ENCODE measurements at regions not wholly inside any gene's neighbourhood (a gene's known extent, or its start where the extent isn't known, plus 50 kb on each side); places are given as distances from the start of the nearest gene placed in this dataset.

DNA sequence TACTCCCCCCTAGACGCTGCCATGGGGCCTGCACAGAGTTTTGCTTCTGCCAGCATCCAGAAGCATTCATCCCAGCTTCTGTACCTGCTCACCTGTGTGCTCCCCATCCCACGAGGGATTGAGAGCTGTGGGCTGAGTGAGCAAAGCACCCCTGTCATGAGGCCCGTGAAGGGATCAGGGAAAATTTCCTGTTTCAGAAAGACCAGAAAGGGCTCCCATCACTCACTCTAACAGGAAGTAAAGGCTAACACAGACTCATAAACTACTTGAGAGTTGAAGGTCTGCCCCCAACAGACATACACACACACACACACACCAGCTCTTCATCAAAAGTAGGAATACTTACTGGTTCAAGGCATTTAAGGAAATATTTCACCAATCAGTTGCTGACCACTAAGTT lies 256.5 kb upstream of the NT5E start:
- Histone ChIP-seq H3K27me3 (ENCODE audit: insufficient read depth, insufficient read length) (no peaks in the 10 kb centered on the region), H3K4me3 (ENCODE audit: insufficient read length, low read depth) (no peak overlapping the region), H3K4me1 (ENCODE audit: insufficient read depth, insufficient read length) (no peaks in the 10 kb centered on the region), H3K36me3 (ENCODE audit: insufficient read depth, insufficient read length, low read length) (no peaks in the 10 kb centered on the region), H3K9me3 (ENCODE audit: insufficient read depth, low read length) (no peaks in the 10 kb centered on the region), H3K9ac (ENCODE audit: insufficient read length, low read depth) (no peak overlapping the region)
- no peak for DNase-seq (ENCODE audit: low read depth, low spot score)
- TF ChIP-seq YY1 (IDR thresholded peaks at IDR 0.05; ENCODE audit: insufficient read depth, insufficient read length): no peak
- no peak for TF ChIP-seq SUZ12 (IDR thresholded peaks at IDR 0.05; ENCODE audit: extremely low read depth, insufficient read depth, insufficient read length)
- no peak for TF ChIP-seq ZNF274 (IDR thresholded peaks at IDR 0.05; ENCODE audit: low read depth, low read length)

DNA sequence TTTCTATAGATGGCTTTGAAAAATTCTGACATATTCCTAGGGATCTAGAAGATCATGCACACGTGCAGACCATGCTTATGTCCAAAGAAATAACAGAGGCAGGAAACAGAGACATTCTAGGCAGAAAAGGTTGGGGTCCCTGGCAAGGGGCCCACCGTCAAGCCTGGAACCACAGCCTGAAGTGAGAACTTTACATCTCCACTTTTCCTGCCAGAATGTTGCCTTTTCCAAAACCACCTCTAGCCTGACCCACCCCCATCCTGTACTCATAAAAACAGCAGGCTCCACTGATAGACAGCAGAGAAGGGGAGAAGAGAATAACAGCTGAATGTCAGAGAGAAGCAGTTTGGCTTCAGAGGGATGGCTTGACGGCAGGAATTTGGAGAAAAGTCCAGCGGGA lies 257.3 kb upstream of the NT5E start:
- no peaks in the 10 kb centered on the region for H3K9me3 ChIP-seq (ENCODE audit: insufficient read depth, low read length)
- no peak for TF ChIP-seq YY1 (IDR thresholded peaks at IDR 0.05; ENCODE audit: insufficient read depth, insufficient read length)
- no peak for TF ChIP-seq ZNF274 (IDR thresholded peaks at IDR 0.05; ENCODE audit: low read depth, low read length)
- no peak for TF ChIP-seq SUZ12 (IDR thresholded peaks at IDR 0.05; ENCODE audit: extremely low read depth, insufficient read depth, insufficient read length)
- H3K27me3 ChIP-seq (ENCODE audit: insufficient read depth, insufficient read length): no peaks in the 10 kb centered on the region
- H3K4me3 ChIP-seq (ENCODE audit: insufficient read length, low read depth): no peak overlapping the region
- H3K9ac ChIP-seq (ENCODE audit: insufficient read length, low read depth): no peak overlapping the region
- no peak for DNase-seq (ENCODE audit: low read depth, low spot score)
- H3K4me1 ChIP-seq (ENCODE audit: insufficient read depth, insufficient read length): no peaks in the 10 kb centered on the region
- no peaks in the 10 kb centered on the region for H3K36me3 ChIP-seq (ENCODE audit: insufficient read depth, insufficient read length, low read length)

DNA sequence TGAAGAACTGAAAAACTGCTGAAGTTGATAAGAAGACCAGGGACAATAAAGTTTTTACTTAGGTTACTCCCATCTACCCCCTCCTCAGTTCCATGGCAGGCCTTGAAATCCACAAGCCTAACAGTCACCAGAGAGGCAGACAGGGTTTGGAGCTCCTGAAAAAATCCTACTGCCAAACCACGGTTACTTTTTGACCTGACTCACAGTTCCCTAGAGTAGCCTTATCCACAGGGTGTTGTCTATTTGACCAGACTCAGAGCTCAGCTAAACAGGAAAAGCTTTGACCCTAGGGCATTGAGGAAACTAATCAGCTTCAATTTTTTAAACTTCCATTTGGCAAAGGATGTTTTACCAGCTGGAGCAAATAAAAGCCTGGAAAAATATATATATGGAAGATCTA lies 257.7 kb upstream of the NT5E start:
- no peaks in the 10 kb centered on the region for H3K27me3 ChIP-seq (ENCODE audit: insufficient read depth, insufficient read length)
- no peak for TF ChIP-seq YY1 (IDR thresholded peaks at IDR 0.05; ENCODE audit: insufficient read depth, insufficient read length)
- no peak for TF ChIP-seq SUZ12 (IDR thresholded peaks at IDR 0.05; ENCODE audit: extremely low read depth, insufficient read depth, insufficient read length)
- TF ChIP-seq ZNF274 (IDR thresholded peaks at IDR 0.05; ENCODE audit: low read depth, low read length): no peak
- no peaks in the 10 kb centered on the region for H3K4me1 ChIP-seq (ENCODE audit: insufficient read depth, insufficient read length)
- no peak overlapping the region for H3K9ac ChIP-seq (ENCODE audit: insufficient read length, low read depth)
- no peaks in the 10 kb centered on the region for H3K36me3 ChIP-seq (ENCODE audit: insufficient read depth, insufficient read length, low read length)
- no peak for DNase-seq (ENCODE audit: low read depth, low spot score)
- H3K4me3 ChIP-seq (ENCODE audit: insufficient read length, low read depth): no peak overlapping the region
- H3K9me3 ChIP-seq (ENCODE audit: insufficient read depth, low read length): no peaks in the 10 kb centered on the region

DNA sequence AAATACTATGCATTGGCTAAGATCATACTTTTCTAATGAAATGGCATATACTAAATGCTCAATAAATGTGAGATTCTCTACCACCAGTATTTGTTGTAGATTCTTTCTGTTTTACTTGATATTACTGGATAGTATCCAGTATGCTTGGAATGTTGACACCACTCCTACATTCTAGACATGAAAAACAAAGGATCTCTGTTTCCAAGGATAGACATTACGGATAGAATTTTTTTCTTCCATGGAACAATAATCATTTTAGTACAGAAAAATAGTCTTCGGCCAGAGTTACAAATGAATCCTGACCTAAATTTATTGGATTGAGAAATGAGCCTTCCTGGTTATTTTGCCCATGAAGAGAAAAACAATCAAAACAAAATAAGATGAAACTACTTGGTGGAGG lies 258.2 kb upstream of the NT5E start:
- Histone ChIP-seq H3K4me3 (ENCODE audit: insufficient read length, low read depth) (no peak overlapping the region), H3K36me3 (ENCODE audit: insufficient read depth, insufficient read length, low read length) (no peaks in the 10 kb centered on the region), H3K27me3 (ENCODE audit: insufficient read depth, insufficient read length) (no peaks in the 10 kb centered on the region), H3K9me3 (ENCODE audit: insufficient read depth, low read length) (no peaks in the 10 kb centered on the region), H3K4me1 (ENCODE audit: insufficient read depth, insufficient read length) (no peaks in the 10 kb centered on the region), H3K9ac (ENCODE audit: insufficient read length, low read depth) (no peak overlapping the region)
- no peak for TF ChIP-seq YY1 (IDR thresholded peaks at IDR 0.05; ENCODE audit: insufficient read depth, insufficient read length)
- no peak for TF ChIP-seq ZNF274 (IDR thresholded peaks at IDR 0.05; ENCODE audit: low read depth, low read length)
- no peak for TF ChIP-seq SUZ12 (IDR thresholded peaks at IDR 0.05; ENCODE audit: extremely low read depth, insufficient read depth, insufficient read length)
- DNase-seq (ENCODE audit: low read depth, low spot score): no peak

DNA sequence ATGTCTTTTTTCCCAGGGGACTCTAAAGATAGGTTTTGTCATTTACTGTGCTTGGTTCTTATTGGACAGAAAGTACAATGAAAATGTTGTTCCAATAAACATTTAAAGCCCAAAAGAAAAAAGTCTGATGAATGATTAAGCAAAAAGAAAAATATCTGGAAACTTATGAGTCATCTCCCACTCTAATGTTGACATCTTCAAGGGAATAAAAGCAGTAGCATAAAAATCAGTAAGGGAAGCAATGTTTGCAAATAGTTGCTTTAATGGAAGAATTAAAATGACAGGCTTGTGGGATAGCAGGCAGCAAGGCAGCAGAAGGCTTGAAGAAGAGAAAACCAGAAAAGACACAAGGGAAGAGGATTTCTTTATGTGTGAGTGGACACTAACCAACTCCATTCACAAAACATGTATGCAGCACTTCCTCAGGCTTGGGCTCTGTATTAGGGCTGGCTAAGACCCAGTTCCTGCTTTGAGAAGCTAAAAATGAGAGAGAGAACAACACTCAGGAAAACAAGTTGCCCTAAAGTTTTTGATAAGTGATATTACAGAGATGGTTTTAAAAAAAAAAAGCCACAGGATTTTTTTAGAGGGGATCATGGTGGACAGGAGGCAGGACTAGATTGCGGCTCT lies 263.2 kb upstream of the NT5E start:
- no peaks in the 10 kb centered on the region for H3K9me3 ChIP-seq (ENCODE audit: insufficient read depth, low read length)
- no peak overlapping the region for H3K9ac ChIP-seq (ENCODE audit: insufficient read length, low read depth)
- H3K4me3 ChIP-seq (ENCODE audit: insufficient read length, low read depth): no peak overlapping the region
- no peaks in the 10 kb centered on the region for H3K27me3 ChIP-seq (ENCODE audit: insufficient read depth, insufficient read length)
- TF ChIP-seq ZNF274 (IDR thresholded peaks at IDR 0.05; ENCODE audit: low read depth, low read length) (no peak), SUZ12 (IDR thresholded peaks at IDR 0.05; ENCODE audit: extremely low read depth, insufficient read depth, insufficient read length) (no peak), YY1 (IDR thresholded peaks at IDR 0.05; ENCODE audit: insufficient read depth, insufficient read length) (no peak)
- no peaks in the 10 kb centered on the region for H3K36me3 ChIP-seq (ENCODE audit: insufficient read depth, insufficient read length, low read length)
- no peak for DNase-seq (ENCODE audit: low read depth, low spot score)
- H3K4me1 ChIP-seq (ENCODE audit: insufficient read depth, insufficient read length): no peaks in the 10 kb centered on the region

DNA sequence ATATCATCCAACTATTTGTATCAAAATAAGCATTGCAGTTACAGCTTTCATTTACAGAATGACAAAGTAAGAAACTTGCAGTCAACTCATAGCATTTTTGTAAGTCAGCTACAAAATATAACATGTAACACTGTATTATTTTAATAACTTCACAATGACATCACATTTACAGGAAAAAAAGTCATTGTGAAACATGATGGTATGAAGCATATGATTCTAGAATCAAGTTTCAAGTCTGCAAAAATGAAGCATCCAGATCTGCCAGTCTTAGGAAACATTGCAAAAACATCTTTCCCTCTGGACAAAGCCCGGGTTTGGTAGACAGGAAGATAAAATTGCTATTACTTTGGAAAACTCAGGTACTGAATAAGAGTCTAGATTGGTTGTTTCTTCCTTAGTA lies 263.9 kb upstream of the NT5E start:
- Histone ChIP-seq H3K4me3 (ENCODE audit: insufficient read length, low read depth) (no peak overlapping the region), H3K4me1 (ENCODE audit: insufficient read depth, insufficient read length) (no peaks in the 10 kb centered on the region), H3K36me3 (ENCODE audit: insufficient read depth, insufficient read length, low read length) (no peaks in the 10 kb centered on the region), H3K9me3 (ENCODE audit: insufficient read depth, low read length) (no peaks in the 10 kb centered on the region), H3K9ac (ENCODE audit: insufficient read length, low read depth) (no peak overlapping the region), H3K27me3 (ENCODE audit: insufficient read depth, insufficient read length) (no peaks in the 10 kb centered on the region)
- no peak for TF ChIP-seq YY1 (IDR thresholded peaks at IDR 0.05; ENCODE audit: insufficient read depth, insufficient read length)
- no peak for TF ChIP-seq ZNF274 (IDR thresholded peaks at IDR 0.05; ENCODE audit: low read depth, low read length)
- TF ChIP-seq SUZ12 (IDR thresholded peaks at IDR 0.05; ENCODE audit: extremely low read depth, insufficient read depth, insufficient read length): no peak
- no peak for DNase-seq (ENCODE audit: low read depth, low spot score)

DNA sequence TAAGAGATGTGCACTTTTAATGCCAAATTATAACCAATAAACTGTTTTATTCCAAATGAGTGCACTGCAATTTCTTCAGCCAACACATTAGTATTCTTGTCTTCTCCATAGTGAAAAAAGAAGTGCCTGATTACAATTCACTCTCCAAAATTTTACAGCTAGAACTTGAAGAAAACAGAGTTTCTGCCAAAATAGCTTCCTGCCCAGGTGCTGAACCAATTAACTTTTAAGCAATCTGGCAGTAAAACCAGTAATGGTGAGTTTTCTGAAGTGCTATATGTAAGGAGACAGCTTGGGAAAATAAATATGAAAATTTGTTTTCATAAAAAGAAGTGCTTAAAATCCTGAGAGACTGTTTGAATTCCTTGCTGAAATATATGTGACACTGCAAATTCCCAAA lies 266.0 kb upstream of the NT5E start:
- H3K27me3 ChIP-seq (ENCODE audit: insufficient read depth, insufficient read length): no peaks in the 10 kb centered on the region
- TF ChIP-seq SUZ12 (IDR thresholded peaks at IDR 0.05; ENCODE audit: extremely low read depth, insufficient read depth, insufficient read length): no peak
- TF ChIP-seq ZNF274 (IDR thresholded peaks at IDR 0.05; ENCODE audit: low read depth, low read length): no peak
- no peak for TF ChIP-seq YY1 (IDR thresholded peaks at IDR 0.05; ENCODE audit: insufficient read depth, insufficient read length)
- no peaks in the 10 kb centered on the region for H3K4me1 ChIP-seq (ENCODE audit: insufficient read depth, insufficient read length)
- no peaks in the 10 kb centered on the region for H3K9me3 ChIP-seq (ENCODE audit: insufficient read depth, low read length)
- DNase-seq (ENCODE audit: low read depth, low spot score): no peak
- no peak overlapping the region for H3K9ac ChIP-seq (ENCODE audit: insufficient read length, low read depth)
- no peaks in the 10 kb centered on the region for H3K36me3 ChIP-seq (ENCODE audit: insufficient read depth, insufficient read length, low read length)
- H3K4me3 ChIP-seq (ENCODE audit: insufficient read length, low read depth): no peak overlapping the region
